Choroid plexus epithelial cell (primary cell): ENCODE measurements at regions not wholly inside any gene's neighbourhood (a gene's known extent, or its start where the extent isn't known, plus 50 kb on each side); places are given as distances from the start of the nearest gene placed in this dataset.

Experiments
- DNase-seq: peaks from one replicate; pipeline ENCODE4 v3.0.0-alpha.2; 2010; ENCODE audit warnings: low read depth
- H3K4me3 ChIP-seq: 2 replicates; pipeline ENCODE4 v1.5.1; 2011; ENCODE audit warnings: low read depth, mild to moderate bottlenecking, control low read depth, low read length, moderate library complexity
- CTCF ChIP-seq: conservative IDR thresholded peaks from 2 replicates; pipeline ENCODE4 v1.5.1; 2011; ENCODE audit warnings: low read depth, mild to moderate bottlenecking, control low read depth, inconsistent platforms, low read length, moderate library complexity

DNA sequence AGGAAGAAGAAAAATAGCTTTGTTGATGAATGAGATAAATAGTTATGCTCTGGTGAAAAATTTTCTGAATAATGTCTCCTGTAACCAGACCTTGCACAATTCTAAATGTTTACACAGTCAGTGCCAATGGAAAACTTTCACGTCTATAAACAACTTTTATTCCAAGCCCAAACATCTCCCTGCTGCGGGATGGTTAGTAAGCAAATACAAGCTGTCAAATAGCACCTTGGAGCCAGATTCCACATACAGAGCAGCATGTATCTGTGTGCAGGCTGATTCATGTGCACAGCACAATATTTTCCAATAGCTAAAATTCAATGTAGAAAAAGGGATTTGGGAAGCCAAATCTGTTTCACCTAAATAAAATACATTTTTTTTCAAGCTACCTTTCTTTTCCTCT is 813.3 kb downstream of the HACE1 start:
- TF ChIP-seq CTCF: no peak
- no peak overlapping the region for H3K4me3 ChIP-seq
- no peak for DNase-seq

DNA sequence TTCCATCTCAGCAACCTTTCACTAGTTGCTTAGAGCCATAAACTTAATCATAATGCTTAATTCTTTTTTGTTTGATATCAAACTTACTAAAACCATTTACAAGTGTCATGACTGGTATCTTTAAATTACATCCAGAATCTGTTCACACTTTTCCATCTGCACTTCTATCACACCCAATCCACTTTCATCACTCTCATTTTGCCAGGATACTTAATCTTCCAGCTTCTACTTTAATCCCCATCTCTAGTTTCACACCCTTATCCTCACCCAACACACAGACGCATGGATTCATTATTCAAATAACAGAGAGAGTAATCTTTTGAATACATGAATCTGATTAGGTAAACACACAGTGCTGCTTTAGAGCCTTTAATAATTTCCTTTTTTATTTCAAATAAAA is 828.4 kb downstream of the HACE1 start:
- no peak for TF ChIP-seq CTCF
- no peak overlapping the region for H3K4me3 ChIP-seq
- DNase-seq: no peak

GRCh38 chr6:104022126-104022525 is 837.6 kb downstream of the HACE1 start:
- no peak for TF ChIP-seq CTCF
- DNase-seq: no peak
- no peak overlapping the region for H3K4me3 ChIP-seq

GRCh38 chr6:104019075-104019753 is 840.5 kb downstream of the HACE1 start:
- no peak for DNase-seq
- H3K4me3 ChIP-seq: no peak overlapping the region
- no peak for TF ChIP-seq CTCF

DNA sequence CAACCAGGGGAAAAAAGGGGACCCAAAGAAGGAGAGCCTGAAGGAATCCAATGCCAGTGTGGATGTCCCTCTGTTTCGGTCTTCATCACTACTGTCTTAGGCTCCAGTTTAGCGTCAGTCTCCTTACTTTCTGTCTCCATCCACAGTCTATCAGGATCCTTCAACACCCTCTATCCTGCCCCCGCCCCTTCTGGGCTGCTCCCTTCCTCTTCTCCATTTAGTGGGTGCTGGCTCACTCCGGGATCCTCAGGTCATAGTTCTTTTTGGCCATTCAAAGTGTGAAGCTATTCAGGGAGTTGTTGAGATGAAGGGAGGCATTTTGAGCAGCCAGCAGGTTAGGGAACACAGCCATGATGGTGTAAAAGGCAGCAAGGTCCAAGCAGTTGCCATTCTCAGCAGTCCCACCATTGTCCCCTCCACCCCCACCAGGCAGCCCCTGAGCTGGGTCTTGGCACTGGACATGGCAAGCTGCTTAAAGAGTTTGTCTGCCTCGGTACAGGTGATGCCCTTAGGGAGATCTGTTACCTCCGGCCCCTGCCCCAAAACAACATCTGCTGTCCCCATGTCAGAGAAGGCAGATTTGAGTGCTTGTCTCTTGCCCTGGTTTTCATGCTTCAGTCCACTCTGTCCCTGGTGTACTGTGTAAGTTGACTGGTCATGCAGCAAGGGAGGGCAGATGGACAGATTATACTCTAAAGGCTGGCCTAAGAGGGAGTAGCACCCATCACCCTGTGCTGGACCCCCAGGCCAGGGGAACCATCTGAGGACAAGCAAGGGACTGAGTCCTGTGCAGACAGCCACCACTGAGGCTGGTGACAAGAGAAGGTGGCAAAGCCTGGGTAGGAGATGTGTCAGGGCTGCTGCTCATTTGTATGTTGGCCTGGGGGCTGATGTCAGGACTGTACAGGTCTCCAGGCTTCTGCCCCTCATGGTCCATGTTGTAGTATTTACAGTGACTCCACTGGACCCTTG is 842.0 kb downstream of the HACE1 start:
- no peak for DNase-seq
- TF ChIP-seq CTCF: no peak
- no peak overlapping the region for H3K4me3 ChIP-seq

DNA sequence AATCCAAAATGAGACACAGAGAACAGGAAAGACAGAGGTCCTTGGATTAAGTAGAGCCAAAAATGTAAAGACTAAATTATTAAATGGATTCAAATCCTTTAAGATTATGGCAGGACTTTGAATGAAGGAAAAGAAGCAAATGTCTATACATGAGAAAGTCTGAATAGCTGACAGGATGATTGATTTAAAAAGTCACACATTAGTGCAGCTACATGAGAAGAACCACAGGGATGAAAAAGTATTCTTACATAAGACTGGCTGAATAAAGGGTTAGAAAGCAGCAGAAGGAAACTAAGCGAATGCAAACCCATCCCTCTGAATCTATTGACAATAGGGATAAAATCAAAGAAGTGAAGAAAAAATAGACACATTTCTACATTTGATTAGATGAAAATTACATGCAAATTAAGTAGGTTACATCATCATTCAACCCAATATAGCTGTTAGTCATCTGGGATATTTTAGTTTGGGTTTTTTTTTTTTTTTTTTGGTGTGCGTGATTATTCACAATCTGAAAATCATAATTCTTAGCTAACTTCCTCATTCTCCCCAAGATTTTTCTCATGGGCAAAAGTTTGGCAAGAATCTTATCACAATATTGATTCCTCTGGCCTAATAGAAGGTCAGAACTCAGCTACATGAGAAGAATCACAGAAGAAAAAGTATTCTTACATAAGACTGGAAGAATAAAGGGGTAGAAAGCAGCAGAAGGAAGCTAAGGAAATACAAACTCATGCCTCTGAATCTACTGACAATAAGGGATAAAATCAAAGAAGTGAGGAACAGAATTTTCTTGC is 845.4 kb downstream of the HACE1 start:
- H3K4me3 ChIP-seq: no peak overlapping the region
- TF ChIP-seq CTCF: no peak
- no peak for DNase-seq
